Progenitor cell of endocrine pancreas (in vitro differentiated cells): ENCODE measurements at regions not wholly inside any gene's neighbourhood (a gene's known extent, or its start where the extent isn't known, plus 50 kb on each side); places are given as distances from the start of the nearest gene placed in this dataset.

Experiments
- DNase-seq: peaks from one replicate; pipeline ENCODE4 v3.0.0; 2021; ENCODE audit warnings: low spot score; ENCODE audit not compliant: unreplicated experiment
- H3K27ac Mint-ChIP-seq: 2 replicates; pipeline ENCODE4 v1.8.0; 2021; ENCODE audit warnings: mild to moderate bottlenecking, moderate library complexity, mixed read lengths
- H3K27me3 Mint-ChIP-seq: 2 replicates; pipeline ENCODE4 v1.8.0; 2021; ENCODE audit warnings: mixed read lengths
- H3K36me3 Mint-ChIP-seq: 2 replicates; pipeline ENCODE4 v1.8.0; 2022; ENCODE audit warnings: mixed read lengths; ENCODE audit not compliant: insufficient read depth
- H3K4me1 Mint-ChIP-seq: 2 replicates; pipeline ENCODE4 v1.8.0; 2021; ENCODE audit warnings: low read depth, mixed read lengths
- H3K4me3 Mint-ChIP-seq: 2 replicates; pipeline ENCODE4 v1.8.0; 2021; ENCODE audit warnings: low read depth, mild to moderate bottlenecking, moderate library complexity, mixed read lengths
- H3K9me3 Mint-ChIP-seq: 2 replicates; pipeline ENCODE4 v1.8.0; 2021; ENCODE audit warnings: low read depth, mixed read lengths
- CTCF ChIP-seq: fragments of 200-600 bp; sonication (generic); IDR thresholded peaks from one replicate; pipeline ENCODE4 v1.5.0; 2021; ENCODE audit warnings: antibody characterized with exemption, mild to moderate bottlenecking; ENCODE audit not compliant: unreplicated experiment

GRCh38 chr2:236661762-236662110 is 92.1 kb downstream of the ACKR3 start:
- Mint-ChIP-seq H3K4me3 (no peak overlapping the region), H3K9me3 (peaks cover 6% of the 10 kb centered on the region), H3K36me3 (peaks cover 2% of the 10 kb centered on the region), H3K27ac (no peak overlapping the region), H3K27me3 (peaks cover 31% of the 10 kb centered on the region), H3K4me1 (peaks cover 17% of the 10 kb centered on the region)
- DNase-seq = no peak
- TF ChIP-seq CTCF = no peak

DNA sequence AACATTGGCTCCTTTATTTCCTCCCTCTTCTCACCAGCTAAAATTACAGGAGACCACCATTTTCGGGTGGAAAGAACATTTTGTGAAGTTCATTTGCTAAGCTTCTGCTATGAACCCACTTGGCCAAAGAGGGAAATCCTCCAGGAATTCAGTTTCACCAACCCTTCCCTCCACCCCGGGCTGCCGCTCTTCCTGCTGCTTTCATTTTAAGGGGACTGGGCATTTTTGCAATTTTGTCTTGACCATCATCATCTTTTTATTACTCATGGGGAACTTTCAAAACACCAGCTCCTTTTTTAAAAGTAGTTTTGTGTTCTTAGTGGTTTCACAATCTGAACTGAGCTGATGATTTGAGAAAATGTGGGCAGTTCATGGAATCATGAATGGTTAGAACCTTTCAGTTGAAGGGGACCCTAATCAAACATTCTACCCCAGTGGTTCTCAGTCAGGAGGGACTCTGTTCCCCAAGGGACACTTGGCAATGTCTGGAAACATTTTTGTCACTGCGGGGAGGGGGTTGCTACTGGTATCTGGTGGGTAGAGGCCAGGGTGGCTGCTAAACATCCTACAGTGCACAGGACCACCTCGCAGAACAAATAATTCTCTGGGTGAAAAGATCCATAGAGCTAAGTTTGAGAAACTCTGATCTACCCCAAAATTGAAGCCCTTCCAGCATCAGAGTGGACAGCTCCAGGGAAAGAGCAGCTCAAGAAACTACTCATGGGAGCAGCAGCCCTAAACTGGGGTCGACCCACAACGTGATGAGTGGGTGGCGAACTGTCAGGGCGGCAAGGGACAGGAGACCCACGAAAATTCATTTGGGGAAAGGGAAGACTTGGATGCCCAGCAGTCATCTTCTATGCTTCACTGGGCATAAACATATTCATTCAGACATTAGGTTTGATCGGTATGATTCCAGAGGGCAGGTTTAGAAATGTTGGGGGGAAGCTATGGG is 92.9 kb downstream of the ACKR3 start:
- Mint-ChIP-seq H3K4me3 (no peak overlapping the region), H3K36me3 (peaks cover 2% of the 10 kb centered on the region), H3K27me3 (peaks cover 31% of the 10 kb centered on the region), H3K4me1 (peaks cover 17% of the 10 kb centered on the region), H3K27ac (no peak overlapping the region), H3K9me3 (peaks cover 6% of the 10 kb centered on the region)
- no peak for DNase-seq
- TF ChIP-seq CTCF = no peak

DNA sequence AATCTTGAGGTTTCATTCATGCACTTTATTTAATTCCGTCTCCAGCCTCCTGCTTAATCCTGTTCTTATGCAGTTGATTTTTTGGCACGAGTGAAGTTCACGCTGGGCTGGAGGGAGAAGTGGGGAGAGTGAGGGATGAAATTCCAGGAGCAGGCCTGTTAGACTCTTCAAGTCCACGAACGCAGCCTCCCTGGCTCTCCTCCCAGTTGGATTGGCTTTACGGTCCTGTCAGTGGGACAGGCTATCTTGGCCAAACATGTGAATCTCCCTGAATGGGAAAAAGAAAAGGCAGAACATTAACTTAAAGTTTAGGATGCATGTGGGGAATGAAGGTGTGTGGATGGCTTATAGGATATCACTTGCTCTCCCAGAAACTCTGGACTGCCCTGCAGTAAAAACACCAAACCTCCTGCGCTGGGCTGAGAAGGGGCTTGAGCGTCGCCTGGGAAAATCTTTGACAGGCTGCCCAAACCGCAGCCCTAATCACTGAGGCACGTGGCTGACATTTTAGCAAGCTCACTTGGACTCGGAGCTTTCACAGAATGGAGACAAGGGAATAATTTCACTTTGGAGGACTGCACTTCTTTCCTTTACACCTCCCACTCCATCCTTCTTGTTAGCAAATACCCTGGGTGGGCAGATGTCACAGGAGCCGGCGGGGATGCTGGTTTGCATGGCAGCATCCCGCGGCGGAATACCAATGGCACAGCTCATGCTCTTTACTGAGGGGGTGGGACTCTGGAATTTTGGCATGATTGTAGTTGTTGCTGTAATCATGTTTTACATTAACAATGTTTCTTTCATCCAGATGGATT is 93.9 kb downstream of the ACKR3 start:
- no peak for DNase-seq
- peaks cover 20% of the 10 kb centered on the region for H3K4me1 Mint-ChIP-seq
- TF ChIP-seq CTCF = no peak
- peaks cover 2% of the 10 kb centered on the region for H3K36me3 Mint-ChIP-seq
- no peak overlapping the region for H3K27ac Mint-ChIP-seq
- no peak overlapping the region for H3K4me3 Mint-ChIP-seq
- peaks cover 25% of the 10 kb centered on the region for H3K27me3 Mint-ChIP-seq
- H3K9me3 Mint-ChIP-seq = peaks cover 6% of the 10 kb centered on the region

- Mint-ChIP-seq H3K9me3 (peaks cover 6% of the 10 kb centered on the region), H3K27ac (no peak overlapping the region), H3K4me3 (no peak overlapping the region), H3K4me1 (peaks cover 20% of the 10 kb centered on the region), H3K27me3 (peaks cover 22% of the 10 kb centered on the region), H3K36me3 (peaks cover 2% of the 10 kb centered on the region)
- DNase-seq = no peak
- no peak for TF ChIP-seq CTCF
Measured at GRCh38 chr2:236664136-236664535, 94.5 kb downstream of the ACKR3 start.

- peaks cover 2% of the 10 kb centered on the region for H3K36me3 Mint-ChIP-seq
Measured at GRCh38 chr2:236665101-236665500, 95.5 kb downstream of the ACKR3 start.

More at GRCh38 chr2:236665101-236665500, 95.5 kb downstream of the ACKR3 start:
- Mint-ChIP-seq H3K27ac (no peak overlapping the region), H3K27me3 (peaks cover 25% of the 10 kb centered on the region), H3K9me3 (peaks cover 6% of the 10 kb centered on the region), H3K4me3 (no peak overlapping the region), H3K4me1 (peaks cover 11% of the 10 kb centered on the region)
- no peak for TF ChIP-seq CTCF
- DNase-seq = no peak
